D721Med (cell line): ENCODE measurements at regions not wholly inside any gene's neighbourhood (a gene's known extent, or its start where the extent isn't known, plus 50 kb on each side); places are given as distances from the start of the nearest gene placed in this dataset.

Experiments used
- DNase-seq: peaks from one replicate; pipeline ENCODE4 v3.0.0; 2011; ENCODE audit warnings: low spot score; ENCODE audit not compliant: insufficient read length
- FAIRE-seq: peaks from 2 replicates; lab custom pipeline; 2011; peaks lifted over from hg19 to GRCh38; lab: Jason Lieb, UNC
- CTCF ChIP-seq: IDR thresholded peaks from 2 replicates; pipeline ENCODE4 v1.5.1; 2012; ENCODE audit warnings: mild to moderate bottlenecking, control low read depth; ENCODE audit not compliant: insufficient read depth; ENCODE audit errors: missing control alignments

DNA sequence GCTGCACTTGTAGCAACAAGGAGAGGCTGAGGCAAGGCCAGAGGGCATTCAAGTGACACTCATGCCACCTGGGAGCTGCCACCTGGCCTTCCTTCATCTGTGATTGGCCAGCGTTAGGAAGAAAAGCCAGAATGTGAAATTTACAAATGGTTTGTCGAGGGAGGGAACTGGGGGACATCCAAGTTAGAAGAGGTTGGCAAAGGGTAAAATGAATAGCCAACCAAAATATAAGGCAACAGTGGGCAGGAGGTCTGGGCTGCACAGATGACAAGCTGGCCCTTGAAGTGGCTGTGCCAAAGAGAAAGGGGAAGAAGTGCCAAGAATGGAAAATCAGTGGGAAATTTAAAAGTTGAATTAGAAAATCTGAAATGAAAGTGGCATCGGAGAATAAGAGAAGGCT, 221.4 kb downstream of the C11orf91 start:
- DNase-seq (no peak), FAIRE-seq (no peak)
- no peak for TF ChIP-seq CTCF

GRCh38 chr11:33478111-33478573, 221.0 kb downstream of the HIPK3 start:
- DNase-seq, result no peak
- TF ChIP-seq CTCF, result no peak
- no peak for FAIRE-seq

GRCh38 chr11:33476945-33477606, 219.9 kb downstream of the HIPK3 start:
- no peak for TF ChIP-seq CTCF
- DNase-seq, result no peak
- FAIRE-seq, result no peak

GRCh38 chr11:33475993-33476392, 218.8 kb downstream of the HIPK3 start:
- DNase-seq (no peak), FAIRE-seq (no peak)
- no peak for TF ChIP-seq CTCF

DNA sequence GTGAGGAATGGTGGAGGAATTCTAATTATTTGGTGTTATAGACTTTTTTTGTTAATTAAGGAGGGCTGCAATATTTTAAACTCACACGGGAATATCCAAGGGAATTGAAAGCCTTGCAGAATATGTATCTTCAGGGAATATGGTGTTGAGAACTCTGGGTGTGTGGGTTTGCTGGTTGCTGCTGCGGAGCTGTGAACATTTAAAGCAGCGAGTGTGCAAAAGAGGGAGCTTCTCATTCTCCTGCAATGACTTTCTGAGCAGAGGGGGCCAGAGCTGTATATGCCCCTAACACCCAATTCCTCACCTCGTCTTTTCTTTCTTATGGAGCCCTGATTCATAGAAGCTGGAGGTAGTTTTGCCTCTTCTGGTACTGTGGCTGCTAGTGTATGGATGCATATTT, 217.7 kb downstream of the HIPK3 start:
- DNase-seq, result no peak
- TF ChIP-seq CTCF, result no peak
- no peak for FAIRE-seq

GRCh38 chr11:33471541-33471940, 214.4 kb downstream of the HIPK3 start:
- TF ChIP-seq CTCF, result no peak
- DNase-seq (no peak), FAIRE-seq (no peak)

DNA sequence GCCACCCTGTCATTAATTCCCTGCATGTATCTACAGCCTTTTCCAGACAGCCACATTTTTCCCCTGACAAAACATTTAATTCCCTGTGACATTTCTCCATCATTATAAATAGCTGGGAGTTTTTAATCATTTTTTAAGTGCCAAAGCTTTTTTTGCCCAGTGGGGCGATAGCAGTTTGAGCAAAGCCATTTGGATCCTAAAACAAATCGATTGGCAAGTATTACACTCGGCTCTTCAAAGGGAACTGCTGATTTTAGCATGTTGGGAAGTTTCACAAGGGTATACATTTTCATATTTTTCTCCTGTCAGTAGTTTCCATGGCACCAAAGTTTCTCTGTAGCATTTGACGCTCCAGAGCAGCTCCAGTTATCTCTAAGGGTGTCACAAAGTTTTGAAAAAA, 210.8 kb downstream of the HIPK3 start:
- FAIRE-seq (no peak), DNase-seq (no peak)
- TF ChIP-seq CTCF, result no peak
